Stimulated activated naive CD8-positive, alpha-beta T cell treated with anti-CD3 and anti-CD28 coated beads, Interleukin-15, Interleukin-2, amounts not matched to agents 100 U/mL and 50 U/mL, for 24 hours (primary cell): ENCODE measurements at regions not wholly inside any gene's neighbourhood (a gene's known extent, or its start where the extent isn't known, plus 50 kb on each side); places are given as distances from the start of the nearest gene placed in this dataset.

Source experiments
- ATAC-seq: fragments of 150-1000 bp; cut with Tn5 transposase; one replicate; pipeline ENCODE4 v1.10.0; 2021
- DNase-seq: peaks from one replicate; pipeline ENCODE4 v3.0.0; 2021

DNA sequence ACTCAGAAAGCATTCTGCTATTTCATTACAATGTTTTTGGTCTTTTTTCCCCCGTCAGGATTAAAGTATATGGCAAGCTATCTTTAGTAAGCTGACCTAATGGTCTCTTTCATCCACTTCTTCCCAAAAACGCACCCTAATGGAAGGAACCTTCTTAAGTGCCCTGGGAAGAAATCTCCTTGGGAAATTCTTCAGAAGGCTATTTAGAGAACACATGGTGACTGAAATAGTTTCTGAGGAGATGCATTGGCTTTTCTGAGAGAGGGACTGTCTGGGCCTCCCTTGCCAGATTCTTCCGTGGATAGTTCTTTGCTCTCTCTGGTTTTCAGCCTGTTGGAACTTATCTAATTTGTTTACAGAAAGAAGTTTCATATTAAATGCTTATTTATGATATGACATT, 524.1 kb upstream of the MEF2C start:
- DNase-seq: no peak
- ATAC-seq: no peak

DNA sequence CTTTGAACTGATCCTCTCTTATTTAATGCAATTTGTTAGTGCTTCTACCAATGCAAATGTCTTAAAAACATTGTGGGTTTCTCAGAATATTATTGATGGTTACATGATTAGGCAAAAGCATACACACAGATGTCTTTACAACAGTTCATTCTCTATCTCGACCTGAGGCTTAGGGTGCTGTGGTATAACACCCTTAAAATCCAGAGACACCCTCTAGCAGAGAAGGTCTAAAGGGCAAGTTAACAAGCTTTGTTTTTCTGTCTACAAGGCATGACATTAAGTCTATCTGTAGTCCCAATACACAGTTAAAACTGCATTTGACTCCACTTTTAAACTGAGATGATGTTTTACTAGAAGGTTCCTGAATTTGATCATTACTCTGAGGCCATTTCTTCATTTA, 518.7 kb upstream of the MEF2C start:
- no peak for DNase-seq
- no peak for ATAC-seq

GRCh38 chr5:89401012-89401411, 518.0 kb upstream of the MEF2C start:
- ATAC-seq: no peak
- no peak for DNase-seq

DNA sequence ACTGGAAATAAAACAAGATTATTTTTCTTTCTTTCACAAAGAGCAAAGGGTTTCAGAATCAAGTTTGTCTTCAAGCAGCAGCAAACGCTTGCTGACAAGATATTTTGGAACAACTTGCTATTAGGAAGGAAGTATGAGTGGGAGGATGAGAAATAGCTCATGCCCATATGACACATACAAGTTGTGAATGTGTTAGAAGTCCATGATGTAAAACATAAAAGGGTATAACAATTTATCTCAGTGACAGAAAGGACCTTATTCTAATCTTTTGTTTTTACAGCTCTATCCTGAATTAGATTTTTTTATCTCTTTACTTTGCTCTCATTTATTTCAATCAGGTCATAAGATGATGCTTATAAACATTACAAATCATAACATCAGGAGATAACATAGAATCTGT, 516.6 kb upstream of the MEF2C start:
- no peak for DNase-seq
- no peak for ATAC-seq

DNA sequence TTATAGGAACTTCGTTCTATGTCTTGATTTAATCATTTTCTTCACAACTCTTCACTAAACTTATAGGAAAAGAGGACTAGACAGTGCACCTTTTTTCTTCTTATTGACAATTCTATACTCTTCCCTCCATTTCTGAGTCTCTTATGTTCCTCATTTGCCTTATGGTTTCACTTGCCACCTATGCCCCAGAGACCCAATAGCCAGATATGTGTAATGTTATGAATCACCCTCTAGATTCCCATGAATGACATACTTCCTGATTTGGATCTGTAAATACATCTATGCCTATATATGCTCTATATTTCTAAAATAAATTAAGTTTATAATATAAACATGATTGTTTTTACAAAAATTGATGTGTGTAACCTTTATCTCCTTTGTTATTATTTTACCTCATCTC, 514.1 kb upstream of the MEF2C start:
- ATAC-seq (no peak), DNase-seq (no peak)

- no peak for DNase-seq
- no peak for ATAC-seq
These were observed 513.4 kb upstream of the MEF2C start for GRCh38 chr5:89396278-89396954.

- DNase-seq (no peak), ATAC-seq (no peak)
These were observed 512.1 kb upstream of the MEF2C start for GRCh38 chr5:89395111-89395510.

GRCh38 chr5:89388872-89389271, 505.9 kb upstream of the MEF2C start:
- DNase-seq: no peak
- no peak for ATAC-seq

GRCh38 chr5:89384391-89384790, 501.4 kb upstream of the MEF2C start:
- DNase-seq (no peak), ATAC-seq (no peak)

DNA sequence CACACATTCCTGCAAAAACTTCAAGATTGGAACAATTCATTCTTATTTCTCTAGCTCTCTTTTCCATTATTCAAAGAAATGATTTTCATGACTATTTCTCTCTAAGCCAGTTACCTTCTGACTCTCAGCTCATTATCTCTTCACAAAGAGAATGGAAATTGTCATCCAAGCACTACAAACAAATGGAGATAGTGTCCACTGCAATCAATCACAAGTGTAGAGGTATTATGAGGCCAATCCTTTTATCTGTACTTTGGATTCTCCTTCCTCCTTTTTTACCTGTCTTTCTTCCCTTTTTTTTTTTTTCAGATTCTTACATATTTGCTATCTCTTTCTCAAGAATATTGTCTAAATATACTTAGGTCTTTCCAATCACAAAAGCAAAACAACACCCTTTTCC, 497.7 kb upstream of the MEF2C start:
- DNase-seq: no peak
- no peak for ATAC-seq

DNA sequence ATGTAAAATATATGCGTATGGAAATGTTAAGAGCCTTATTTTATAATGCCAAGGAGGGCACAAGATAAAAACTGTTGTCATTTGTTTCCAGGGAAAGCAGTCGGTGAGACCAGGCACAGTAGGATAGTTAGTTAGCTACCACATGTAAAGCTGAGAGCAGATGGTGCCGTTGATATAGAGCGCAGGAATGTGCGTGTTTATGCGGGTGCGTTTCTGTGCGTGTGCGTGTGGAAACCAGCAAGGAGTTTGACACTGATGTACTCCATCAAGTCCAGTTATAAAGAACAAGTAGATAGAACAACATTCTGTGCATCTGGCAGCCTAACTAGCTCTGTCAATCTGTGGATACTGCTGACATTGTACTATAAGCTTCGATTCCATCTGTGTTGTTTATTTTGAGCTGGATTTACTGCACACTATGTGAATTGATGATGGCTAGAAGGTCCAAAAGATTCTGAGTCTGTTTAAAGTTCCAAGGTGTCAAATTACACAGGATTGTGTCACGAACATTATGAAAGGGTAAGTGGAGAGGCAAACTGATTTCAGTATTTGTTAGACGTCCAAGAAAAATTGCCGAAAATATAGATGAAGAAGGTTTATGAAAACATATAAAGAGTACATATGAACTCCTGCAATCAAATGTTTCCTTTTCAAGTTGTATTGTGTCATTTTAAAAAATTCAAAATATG, 494.9 kb upstream of the MEF2C start:
- ATAC-seq: no peak
- DNase-seq: no peak

DNA sequence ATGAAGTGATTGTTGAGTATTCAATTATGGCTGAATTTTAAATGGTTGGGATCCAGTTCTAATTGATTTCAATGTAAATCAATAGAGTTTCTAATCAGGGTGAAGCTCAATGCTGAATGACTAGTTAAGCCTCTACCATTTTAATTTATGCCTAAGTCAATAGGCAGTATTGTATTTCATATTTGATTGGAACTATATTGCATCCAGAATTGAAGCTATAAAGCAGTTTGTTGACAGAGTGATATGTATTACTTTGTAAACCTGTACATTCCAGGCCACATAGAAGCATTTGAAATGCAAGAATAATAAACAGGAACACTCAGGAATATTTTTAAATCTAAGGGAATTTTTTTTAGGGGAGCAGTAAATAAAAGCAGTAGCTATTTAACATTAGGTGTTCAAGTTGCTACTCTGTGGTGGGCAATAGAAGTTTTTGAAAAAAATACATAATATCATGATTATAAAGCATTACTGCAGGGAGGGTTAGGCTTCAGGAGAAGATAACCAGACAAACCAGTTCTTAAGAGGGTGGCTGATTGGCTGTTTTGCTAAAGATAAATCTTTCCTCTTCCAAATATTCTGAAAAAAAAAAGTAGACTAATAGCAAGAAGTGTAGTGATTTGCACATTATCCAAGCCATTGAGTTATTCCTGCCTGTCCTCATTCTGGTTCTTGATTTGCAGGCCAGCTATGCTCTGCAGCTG, 492.0 kb upstream of the MEF2C start:
- DNase-seq (no peak), ATAC-seq (no peak)

DNA sequence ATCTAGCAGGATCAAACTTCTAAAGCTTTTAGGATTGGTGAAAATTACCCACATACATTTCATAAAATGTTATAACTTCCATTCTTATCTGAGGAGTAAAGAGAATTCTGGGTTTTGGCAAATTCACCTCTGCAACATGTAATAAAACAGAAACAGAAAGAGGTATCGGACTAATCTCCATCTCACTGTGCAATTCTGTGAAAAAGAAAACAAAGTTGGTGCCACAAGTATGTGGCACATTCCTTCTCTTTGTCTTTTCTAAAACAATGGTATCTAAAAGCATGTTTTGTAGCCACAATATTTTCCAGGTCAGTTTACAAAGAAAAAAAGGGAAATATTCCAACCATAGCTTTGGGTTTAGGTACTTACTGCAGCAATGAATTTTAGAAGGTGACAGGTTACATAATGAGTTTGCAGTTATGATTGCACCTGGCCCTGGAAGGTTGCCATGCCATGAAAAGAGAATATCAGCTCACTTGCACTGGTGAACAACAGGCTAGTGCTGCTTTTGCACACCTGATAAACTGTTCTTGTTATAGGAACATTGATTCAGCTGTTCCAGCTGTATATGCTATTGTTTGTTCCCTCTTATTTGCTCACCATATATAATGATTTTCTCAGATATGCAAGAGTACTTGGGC, 491.3 kb upstream of the MEF2C start:
- DNase-seq: no peak
- ATAC-seq: no peak

DNA sequence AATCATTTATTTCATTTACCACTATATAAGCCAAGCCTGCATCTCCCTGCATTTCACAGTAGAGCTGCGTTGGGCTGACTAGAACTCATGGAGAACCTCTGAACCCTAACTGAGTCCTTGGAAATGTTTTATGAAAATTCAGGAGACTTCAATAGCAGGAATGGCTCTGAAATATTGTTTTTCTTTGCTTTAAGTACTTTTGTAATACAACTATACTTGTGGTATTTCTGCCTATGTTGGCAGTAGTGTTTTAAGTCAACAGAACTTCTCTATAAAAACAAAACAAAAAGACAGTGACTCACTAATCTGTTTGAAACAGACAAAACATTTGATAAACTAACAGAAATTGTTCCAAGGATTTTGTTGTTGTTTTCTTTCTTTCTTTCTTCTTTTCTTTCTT, 489.2 kb upstream of the MEF2C start:
- no peak for ATAC-seq
- no peak for DNase-seq

GRCh38 chr5:89371646-89372045, 488.7 kb upstream of the MEF2C start:
- ATAC-seq (no peak), DNase-seq (no peak)

GRCh38 chr5:89359046-89359445, 476.1 kb upstream of the MEF2C start:
- DNase-seq: no peak
- ATAC-seq: no peak

- no peak for DNase-seq
- ATAC-seq: no peak
These were observed 471.0 kb upstream of the MEF2C start for GRCh38 chr5:89353837-89354551.

DNA sequence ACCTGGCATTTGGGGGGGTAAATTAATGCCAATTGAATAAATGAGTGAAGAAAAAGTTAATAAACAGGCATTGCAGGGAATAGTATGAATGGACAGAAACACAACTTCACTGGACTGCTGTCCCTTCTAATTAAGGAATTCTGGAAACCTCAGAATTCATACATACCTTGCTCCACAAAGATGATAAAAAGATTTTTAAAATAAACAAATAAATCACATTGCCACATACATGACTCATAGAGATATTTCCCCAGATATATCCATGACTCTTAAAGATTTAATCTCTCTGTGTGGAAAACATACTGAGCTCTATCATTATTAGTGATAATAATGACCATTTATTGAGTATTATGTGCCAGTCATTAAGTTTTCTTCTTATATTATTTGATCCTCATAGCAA, 469.0 kb upstream of the MEF2C start:
- no peak for DNase-seq
- ATAC-seq: no peak

GRCh38 chr5:89351222-89351621, 468.2 kb upstream of the MEF2C start:
- ATAC-seq (no peak), DNase-seq (no peak)

GRCh38 chr5:89350684-89351083, 467.7 kb upstream of the MEF2C start:
- DNase-seq (no peak), ATAC-seq (no peak)

DNA sequence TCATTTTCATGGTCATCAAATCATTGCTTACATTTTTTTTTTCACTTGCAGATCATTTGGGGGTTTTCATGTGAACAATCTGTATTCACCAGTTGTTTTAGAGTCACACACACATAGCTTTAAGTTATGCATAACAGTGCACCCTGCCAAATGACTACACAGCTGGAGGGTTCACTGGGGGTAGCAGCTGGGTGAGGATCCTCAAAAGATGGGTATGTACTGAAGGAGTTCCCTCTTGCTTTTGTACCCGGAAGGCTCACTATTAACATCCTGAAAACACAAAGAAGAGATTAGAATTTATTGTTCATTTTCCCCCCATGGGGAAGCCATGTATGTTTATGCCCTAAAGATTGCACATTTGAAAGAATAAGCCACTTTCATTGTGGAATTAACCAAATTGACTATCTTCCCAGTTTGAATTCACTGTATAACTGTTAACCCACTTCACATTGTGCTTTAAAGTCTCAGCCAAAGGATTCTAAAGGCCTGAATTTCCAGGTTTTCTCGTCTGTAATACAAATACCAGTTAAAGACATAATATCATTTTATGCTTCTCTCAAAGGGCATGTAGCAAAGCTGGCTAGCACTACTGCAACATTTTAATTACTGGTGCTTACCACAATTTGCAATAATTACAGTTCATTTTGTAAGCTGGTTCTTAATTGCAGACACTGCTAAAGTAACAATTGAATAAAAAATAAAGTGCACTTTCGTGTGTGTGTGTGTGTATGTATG, 466.4 kb upstream of the MEF2C start:
- ATAC-seq: no peak
- DNase-seq: no peak

- ATAC-seq (no peak), DNase-seq (no peak)
These were observed 463.6 kb upstream of the MEF2C start for GRCh38 chr5:89346573-89346972.
